Kasumi-1 (cell line): ENCODE measurements at regions not wholly inside any gene's neighbourhood (a gene's known extent, or its start where the extent isn't known, plus 50 kb on each side); places are given as distances from the start of the nearest gene placed in this dataset.
"Not testable (repeated sequence)": the region's sequence is repeated elsewhere in the genome, so short reads cannot be mapped to it uniquely, and the experiment has no call there.

ENCODE experiments used
- DNase-seq, 2 experiments: peaks; one replicate each; lab custom pipeline; 2025; lab: John Stamatoyannopoulos, UW

DNA sequence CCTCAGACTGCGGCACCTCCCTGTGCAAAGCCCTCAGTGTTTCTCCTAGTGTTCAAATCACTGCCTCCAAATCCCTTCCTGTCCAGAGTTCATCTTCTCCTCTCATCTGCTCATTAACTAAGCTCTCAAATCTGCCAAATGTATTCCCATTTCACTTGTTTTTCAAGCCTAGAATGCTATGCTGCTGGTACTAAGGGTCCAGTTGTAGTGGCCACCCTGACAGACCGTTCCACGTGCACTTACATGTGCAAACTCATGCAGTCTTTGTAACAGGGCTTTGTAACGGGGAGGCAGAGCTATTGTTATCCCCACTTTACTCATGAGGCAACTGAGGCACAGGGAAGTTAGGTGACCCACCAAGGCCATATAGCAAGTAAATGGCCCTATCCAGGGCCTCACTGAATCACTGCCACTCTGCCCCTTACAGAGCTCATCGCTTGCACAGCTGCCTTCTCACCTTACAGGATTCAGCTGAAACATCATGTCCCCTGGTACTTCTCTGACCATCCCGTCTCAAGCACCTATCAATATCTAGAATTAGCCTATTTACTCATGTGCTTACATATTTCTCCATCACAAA lies 153.0 kb upstream of the PDE1C start:
- no peak for DNase-seq

- DNase-seq: no peak
Measured at GRCh38 chr7:32222251-32222900, 152.2 kb upstream of the PDE1C start.

GRCh38 chr7:32221736-32222135 lies 151.5 kb upstream of the PDE1C start:
- no peak for DNase-seq

DNA sequence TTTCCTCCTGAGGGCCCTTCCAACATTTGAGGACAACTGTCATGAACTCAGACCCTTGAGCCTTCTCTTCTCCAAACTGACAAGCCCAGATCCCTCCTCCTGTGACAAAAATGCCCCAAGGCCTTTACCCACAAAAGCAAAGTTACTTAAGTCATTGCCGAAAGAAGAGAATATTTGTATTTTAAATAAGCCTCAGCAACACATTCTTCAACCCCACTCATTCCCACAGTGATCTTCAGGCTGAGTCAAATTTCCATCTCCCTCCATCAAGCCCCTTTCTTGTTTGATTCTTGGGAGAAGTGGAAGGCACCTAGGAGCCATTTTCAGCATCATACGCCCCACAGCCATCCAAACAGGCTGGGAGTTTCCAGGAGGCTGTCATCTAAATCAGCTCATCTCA lies 150.8 kb upstream of the PDE1C start:
- DNase-seq: no peak

DNA sequence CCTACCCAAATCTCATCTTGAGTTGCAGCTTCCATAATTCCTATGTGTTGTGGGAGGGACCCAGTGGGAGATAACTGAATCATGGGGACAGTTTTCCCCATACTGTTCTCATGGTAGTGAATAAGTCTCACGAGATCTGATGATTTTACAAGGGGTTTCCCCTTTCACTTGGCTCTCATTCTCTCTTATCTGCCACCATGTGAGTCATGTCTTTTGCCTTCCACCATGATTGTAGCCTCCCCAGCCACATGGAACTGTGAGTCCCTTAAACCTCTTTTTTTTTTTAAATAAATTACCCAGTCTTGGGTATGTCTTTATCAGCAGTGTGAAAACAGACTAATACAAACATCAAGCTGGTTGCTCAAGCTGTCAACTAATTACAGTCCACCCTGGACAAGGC lies 149.6 kb upstream of the PDE1C start:
- not testable (repeated sequence) for DNase-seq

DNA sequence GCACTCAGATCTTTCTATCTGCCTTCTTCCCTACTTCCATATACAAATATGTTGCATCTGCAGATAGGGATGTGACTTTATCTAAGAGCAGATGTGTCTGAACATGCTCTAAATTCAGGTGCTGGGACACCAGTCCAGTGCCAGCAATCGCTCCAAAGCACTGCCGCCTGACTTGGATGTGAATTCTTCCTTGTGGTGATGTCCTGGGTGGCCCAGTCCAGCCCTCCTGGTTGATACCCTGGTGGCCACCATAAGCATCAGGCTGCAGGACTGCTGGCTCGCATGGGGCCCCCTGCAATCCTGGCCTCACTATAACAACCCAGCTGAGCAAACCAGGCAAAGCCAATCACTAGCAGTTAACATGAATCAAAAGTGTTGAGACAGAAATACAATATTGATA lies 149.2 kb upstream of the PDE1C start:
- DNase-seq: no peak

DNA sequence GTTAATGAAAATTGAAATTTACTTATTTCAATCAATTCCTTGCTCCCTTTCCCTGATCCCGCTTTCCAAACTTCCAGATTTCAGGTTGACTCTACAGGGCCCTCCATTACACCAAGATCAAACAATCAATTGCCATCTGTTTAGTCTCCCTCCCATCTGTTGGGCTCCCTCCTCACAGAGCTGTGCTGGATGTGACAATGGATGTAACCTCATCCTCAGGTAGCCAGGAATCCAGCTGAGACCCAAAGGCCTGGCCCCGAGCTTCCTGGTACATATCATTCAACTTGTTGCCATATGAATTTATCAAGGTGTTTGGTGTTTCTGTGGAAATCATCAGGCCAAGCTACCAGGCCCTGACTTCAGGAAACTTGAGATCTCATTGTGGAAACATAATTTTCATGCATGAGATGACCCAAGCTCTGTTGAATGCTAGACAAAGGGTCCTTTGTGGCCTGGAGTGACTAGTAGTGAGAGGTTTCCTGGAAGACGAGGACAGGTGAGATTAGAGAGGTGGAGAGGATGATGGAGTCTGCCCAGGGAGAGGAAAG lies 148.6 kb upstream of the PDE1C start:
- DNase-seq: no peak

DNA sequence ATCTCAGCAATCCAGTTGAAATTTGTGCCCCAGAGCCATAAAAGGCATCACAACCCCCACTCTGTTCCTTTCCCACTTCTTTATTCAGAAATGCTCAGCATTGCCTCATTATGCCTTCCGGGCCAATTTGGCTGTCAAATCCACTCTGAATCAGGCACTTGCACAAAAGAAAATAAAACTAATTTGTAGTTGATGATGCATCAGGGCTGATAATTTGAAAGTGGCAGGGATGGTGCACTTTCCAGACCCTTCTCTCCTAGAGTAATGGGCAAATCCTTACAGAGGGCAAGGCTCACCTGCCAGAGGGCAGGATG lies 147.9 kb upstream of the PDE1C start:
- no peak for DNase-seq

DNA sequence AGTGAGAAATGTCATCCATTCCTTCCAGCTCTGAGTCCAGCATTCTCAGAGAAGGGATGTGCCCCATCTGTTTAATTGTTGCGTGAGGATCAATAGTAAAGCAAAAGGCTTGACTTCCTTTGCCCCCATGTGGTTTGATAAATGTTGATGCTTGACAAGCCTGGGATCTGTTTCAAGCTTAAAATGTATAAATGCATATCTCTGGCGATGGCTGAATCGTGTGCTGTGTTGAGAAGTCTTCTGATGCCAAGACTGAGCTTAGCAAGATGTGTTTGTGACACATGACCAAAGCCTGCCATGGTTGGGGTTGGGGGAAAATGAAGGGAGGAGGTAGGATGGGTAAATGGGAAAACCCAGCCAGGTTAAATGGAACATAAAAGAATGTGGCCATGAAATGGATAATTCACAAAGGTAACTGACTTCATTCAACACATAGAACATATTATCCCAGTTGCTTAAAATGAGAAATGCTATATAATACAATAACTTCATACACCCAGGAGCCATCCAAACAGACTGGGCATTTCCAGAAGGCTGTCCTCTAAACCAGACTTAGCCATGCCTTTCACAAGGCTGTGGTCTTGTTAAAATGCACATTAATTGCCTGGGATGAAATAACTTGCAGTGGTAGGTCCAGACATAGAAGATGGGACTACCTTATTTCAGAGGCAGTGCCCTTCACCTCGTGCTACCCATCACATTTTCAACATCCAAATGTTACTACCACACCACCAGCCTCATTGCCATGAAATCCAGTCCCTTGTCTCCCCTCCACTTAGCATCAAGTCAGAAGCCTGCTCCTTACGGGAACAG lies 147.3 kb upstream of the PDE1C start:
- no peak for DNase-seq

DNA sequence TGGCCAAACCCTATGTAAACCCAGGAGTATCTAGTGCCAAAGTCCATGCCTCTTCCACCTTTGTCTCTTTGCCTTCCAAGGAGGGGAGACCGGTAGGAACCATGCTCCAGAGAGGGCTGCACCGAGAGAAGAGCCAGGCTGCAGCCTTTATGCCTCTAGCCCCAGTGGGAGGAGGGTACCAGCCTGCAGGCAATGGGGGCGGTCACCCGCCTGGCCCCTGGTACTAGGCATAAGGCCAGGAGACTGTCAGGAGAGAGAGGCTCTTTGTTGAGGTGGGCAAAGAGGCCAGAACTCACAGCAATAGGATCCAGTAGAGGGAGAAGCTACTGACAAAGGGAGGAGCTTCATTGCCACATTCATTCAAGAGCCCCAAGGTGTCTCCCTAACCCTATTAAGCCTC lies 146.6 kb upstream of the PDE1C start:
- no peak for DNase-seq

DNA sequence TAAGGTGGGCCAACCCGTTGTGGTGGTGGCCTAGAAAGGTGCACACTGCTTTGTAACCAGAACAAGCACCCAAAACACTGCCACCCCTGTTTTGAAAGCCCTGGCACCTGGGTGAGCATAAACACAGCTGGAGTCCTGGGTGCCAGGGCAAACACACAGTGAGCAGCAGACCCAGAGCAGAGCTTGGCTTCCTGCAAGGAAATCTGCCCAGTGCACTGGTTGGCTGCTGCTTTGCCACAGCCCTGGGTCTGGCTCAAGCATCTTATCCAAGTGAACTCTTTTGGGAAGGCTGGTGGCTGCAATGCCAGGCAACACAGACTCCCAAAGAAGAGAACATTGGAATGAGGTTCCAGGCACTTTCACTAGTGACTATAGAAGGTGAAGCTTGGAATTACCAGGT lies 145.5 kb upstream of the PDE1C start:
- no peak for DNase-seq

GRCh38 chr7:32214913-32215312 lies 144.7 kb upstream of the PDE1C start:
- DNase-seq: no peak

DNA sequence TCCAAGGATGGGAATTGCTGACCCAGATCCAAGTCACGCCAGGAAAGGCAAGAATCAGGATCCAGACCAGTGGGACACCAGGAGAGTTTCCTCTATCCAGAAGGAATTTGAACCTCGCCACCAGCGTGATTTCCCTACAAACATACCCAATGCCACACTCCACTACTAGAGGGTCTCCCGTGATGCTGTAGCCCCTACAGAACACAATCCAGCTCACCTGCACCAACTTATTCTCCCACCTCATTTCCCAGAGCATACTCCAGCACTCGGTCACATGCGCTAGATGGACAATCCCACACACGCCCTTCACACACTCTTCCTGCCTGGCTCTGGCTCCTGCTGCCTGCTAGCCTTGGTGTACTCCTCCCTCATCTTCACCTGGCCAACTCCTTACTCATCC lies 142.1 kb upstream of the PDE1C start:
- DNase-seq: no peak

DNA sequence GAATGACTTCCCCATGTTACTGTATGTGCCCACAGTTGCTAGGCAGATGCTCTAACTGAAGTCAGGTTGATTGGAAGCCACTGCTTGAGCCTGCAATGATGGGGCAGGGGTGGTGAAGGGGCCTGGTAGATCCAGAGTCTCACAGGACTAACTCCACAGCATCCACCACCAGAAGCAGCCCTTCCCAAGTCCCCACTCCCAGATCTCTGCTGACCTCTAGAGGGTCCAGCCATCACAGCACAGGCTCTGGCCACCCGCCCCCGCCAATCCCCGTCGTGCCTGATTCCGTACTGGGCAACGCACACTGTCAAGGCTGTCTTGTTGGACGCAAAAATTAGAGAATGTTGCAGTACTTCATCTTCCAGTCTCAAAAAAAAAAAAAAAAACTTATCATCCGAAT lies 136.8 kb upstream of the PDE1C start:
- DNase-seq: no peak

DNA sequence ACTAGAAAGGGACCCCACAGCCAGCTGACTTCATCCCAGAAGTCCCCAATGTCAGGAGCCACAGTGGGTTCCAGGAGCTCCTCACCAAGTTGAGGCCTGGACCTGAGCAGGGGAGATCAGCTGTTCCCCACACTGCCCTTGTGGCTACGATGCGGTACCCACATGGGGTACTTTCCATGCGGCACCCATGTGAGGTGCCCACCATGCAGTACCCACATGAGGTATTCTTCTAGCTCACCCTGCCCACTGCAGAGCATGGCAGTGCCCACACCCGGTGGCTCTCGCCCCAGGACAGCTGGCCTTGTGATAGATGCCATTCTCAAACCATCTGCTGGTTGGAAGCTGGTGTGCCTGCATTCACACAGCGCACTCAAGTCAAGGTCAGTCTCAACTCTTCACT lies 136.3 kb upstream of the PDE1C start:
- no peak for DNase-seq

GRCh38 chr7:32205298-32205824 lies 135.2 kb upstream of the PDE1C start:
- DNase-seq: not testable (repeated sequence)

GRCh38 chr7:32204361-32205018 lies 134.3 kb upstream of the PDE1C start:
- peak; percentile 94 to 98 for DNase-seq

- no peak for DNase-seq
Measured at GRCh38 chr7:32200646-32201045, 130.4 kb upstream of the PDE1C start.

- no peak for DNase-seq
Measured at GRCh38 chr7:32194537-32194936, 124.3 kb upstream of the PDE1C start.

- DNase-seq: no peak
Measured at GRCh38 chr7:32191305-32191704, 121.1 kb upstream of the PDE1C start.

DNA sequence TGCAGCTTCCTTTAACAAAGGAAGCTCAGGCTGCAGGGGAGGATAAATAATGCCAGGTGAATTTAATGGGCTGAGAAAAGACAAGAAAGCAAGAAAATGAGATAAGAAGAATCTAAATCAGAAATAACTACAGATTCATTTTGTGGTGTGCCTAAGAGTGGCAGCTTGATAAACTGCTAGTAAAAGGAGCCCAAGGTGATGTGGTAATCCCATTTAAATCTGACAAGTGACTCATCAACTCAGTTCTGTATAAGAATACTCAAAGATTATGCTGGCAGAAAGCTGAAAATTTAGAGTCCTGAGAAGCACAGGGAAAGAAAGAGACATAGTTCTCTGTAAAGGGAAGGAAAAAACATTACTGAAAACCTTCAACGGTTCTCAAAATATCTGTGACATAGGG lies 109.4 kb upstream of the PDE1C start:
- no peak for DNase-seq

- no peak for DNase-seq
Measured at GRCh38 chr7:32178677-32179366, 108.6 kb upstream of the PDE1C start.
